Breast epithelium (tissue), 4 donors: ENCODE measurements at regions not wholly inside any gene's neighbourhood (a gene's known extent, or its start where the extent isn't known, plus 50 kb on each side); places are given as distances from the start of the nearest gene placed in this dataset.

ENCODE experiments used
- DNase-seq, 2 donors: peaks; one replicate each; pipeline ENCODE4 v3.0.0-alpha.2; 2019; ENCODE audit warnings: low spot score in 2 of 2
- H3K27ac ChIP-seq, 2 donors: fragments of 200-600 bp; sonication (generic) in 1 of 2; one replicate each; pipeline ENCODE4 v1.5.1; 2016 to 2019; ENCODE audit warnings: mild to moderate bottlenecking in 1 of 2
- H3K27me3 ChIP-seq, 2 donors: fragments of 200-600 bp; sonication (generic) in 1 of 2; one replicate each; pipeline versions ENCODE4 v1.5.1 to v1.6.0; 2017 to 2019; ENCODE audit warnings: control low read depth in 1 of 2, mild to moderate bottlenecking in 1 of 2
- H3K36me3 ChIP-seq: fragments of 200-600 bp; one replicate; pipeline ENCODE4 v1.5.1; 2019
- H3K4me1 ChIP-seq, 2 donors: fragments of 200-600 bp; sonication (generic); one replicate each; pipeline ENCODE4 v1.5.1; 2016 to 2019; ENCODE audit warnings: control low read depth in 1 of 2
- H3K4me3 ChIP-seq, 3 donors: fragments of 200-600 bp; sonication (generic); 1 replicate in 2 of 3; 2 replicates in 1 of 3; pipeline ENCODE4 v1.5.1; 2016 to 2019; ENCODE audit warnings: mild to moderate bottlenecking in 3 of 3, moderate library complexity in 2 of 3
- H3K9me3 ChIP-seq, 2 donors: fragments of 200-600 bp; sonication (generic) in 1 of 2; one replicate each; pipeline ENCODE4 v1.5.1; 2016 to 2019; ENCODE audit warnings: control low read depth in 1 of 2
- POLR2A ChIP-seq: fragments of 450-650 bp; IDR thresholded peaks from one replicate; pipeline ENCODE4 v1.6.1; 2016; ENCODE audit warnings: antibody characterized with exemption, mild to moderate bottlenecking, moderate library complexity
- POLR2AphosphoS5 ChIP-seq, 3 donors: sonication (generic); formaldehyde crosslinking; IDR thresholded peaks; one replicate each; pipeline ENCODE4 v1.6.1; 2017; ENCODE audit warnings: antibody characterized with exemption in 3 of 3
- intact Hi-C: fragments of 100-400 bp; cut with DNase I; formaldehyde crosslinking; loops from one replicate; pipeline ENCODE4 v1.15.1; 2023; ENCODE audit warnings: low total_unique reads
- TF ChIP-seq, protein P1 (sequence below), 3 donors: fragments of 450-650 bp; IDR thresholded peaks; one replicate each; pipeline ENCODE4 v1.5.1; 2016 to 2017; ENCODE audit warnings: antibody characterized with exemption in 3 of 3, mild to moderate bottlenecking in 3 of 3, moderate library complexity in 3 of 3

DNA sequence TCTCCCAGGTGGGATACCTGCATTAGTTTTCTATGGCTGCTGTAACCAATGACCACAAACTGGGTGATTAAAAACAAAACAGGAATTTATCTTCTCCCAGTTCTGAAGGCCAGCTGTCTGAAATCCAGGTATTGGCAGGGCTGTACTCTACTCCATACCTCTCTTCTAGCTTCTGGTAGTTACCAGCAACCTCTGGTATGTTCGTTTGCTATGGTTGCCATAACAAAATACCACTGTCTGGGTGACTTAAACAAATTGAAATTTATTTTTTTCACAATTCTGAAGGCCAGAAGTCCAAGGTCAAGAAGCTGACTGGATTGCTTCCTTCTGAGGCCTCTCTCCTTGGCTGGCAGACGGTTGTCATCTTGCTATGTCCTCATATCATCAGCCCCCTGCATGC is 642.1 kb upstream of the TENM3 start:
- H3K4me1 ChIP-seq = no peaks in the 10 kb centered on the region
- intact Hi-C loops = no loop called here
- no peaks in the 10 kb centered on the region for H3K9me3 ChIP-seq
- no peak for TF ChIP-seq POLR2A
- TF ChIP-seq, protein P1, sequence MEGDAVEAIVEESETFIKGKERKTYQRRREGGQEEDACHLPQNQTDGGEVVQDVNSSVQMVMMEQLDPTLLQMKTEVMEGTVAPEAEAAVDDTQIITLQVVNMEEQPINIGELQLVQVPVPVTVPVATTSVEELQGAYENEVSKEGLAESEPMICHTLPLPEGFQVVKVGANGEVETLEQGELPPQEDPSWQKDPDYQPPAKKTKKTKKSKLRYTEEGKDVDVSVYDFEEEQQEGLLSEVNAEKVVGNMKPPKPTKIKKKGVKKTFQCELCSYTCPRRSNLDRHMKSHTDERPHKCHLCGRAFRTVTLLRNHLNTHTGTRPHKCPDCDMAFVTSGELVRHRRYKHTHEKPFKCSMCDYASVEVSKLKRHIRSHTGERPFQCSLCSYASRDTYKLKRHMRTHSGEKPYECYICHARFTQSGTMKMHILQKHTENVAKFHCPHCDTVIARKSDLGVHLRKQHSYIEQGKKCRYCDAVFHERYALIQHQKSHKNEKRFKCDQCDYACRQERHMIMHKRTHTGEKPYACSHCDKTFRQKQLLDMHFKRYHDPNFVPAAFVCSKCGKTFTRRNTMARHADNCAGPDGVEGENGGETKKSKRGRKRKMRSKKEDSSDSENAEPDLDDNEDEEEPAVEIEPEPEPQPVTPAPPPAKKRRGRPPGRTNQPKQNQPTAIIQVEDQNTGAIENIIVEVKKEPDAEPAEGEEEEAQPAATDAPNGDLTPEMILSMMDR (IDR thresholded peaks at IDR 0.05) = no peak
- no peak for TF ChIP-seq POLR2AphosphoS5 (IDR thresholded peaks at IDR 0.05)
- H3K27ac ChIP-seq = no peak overlapping the region
- H3K27me3 ChIP-seq = no peaks in the 10 kb centered on the region
- no peaks in the 10 kb centered on the region for H3K36me3 ChIP-seq
- no peak for DNase-seq
- no peak overlapping the region for H3K4me3 ChIP-seq

DNA sequence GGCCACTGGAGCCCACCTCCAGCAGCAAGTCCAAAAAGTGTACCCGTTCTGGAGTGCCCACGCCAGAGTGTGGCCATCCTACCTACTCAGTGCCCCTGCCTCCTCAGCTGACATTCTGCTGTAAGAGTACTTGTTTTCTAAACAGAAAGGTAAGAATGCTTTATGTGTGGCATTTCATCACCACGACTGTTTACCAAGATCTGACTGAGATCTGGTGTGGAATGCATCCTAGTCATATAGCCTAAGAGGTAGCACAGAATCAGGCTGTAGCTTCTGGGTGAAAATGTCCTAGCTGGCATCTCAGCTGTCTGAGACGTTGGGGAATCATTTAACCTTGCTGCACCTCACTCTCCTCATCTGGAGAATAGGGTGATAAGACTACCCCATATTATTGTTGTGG is 638.7 kb upstream of the TENM3 start:
- Histone ChIP-seq H3K9me3 (no peaks in the 10 kb centered on the region), H3K27me3 (no peaks in the 10 kb centered on the region), H3K36me3 (no peaks in the 10 kb centered on the region), H3K4me3 (no peak overlapping the region), H3K4me1 (no peaks in the 10 kb centered on the region), H3K27ac (no peak overlapping the region)
- no peak for TF ChIP-seq POLR2AphosphoS5 (IDR thresholded peaks at IDR 0.05)
- TF ChIP-seq, protein P1 (IDR thresholded peaks at IDR 0.05) = no peak
- TF ChIP-seq POLR2A = no peak
- intact Hi-C loops = no loop called here
- no peak for DNase-seq

DNA sequence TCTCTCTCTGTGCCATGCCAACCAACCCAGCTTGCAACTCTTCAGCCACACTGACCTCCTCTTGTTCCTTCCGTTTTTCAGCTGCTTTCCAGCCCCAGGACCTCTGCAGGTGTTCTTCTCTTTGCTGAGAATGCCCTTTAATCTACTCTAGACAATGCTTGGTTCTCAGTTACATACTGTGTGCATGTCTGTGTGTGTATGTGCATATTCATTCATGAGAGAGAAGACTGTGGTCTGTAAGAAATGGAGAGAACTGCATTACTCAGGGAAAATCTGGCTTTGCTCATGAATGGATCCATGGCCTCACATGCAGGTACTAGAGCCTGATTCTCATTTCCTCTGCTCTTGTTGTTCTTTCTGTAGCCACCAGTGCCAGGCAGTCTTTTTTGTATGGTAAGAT is 636.9 kb upstream of the TENM3 start:
- no peaks in the 10 kb centered on the region for H3K36me3 ChIP-seq
- H3K27ac ChIP-seq = no peak overlapping the region
- DNase-seq = no peak
- H3K4me1 ChIP-seq = no peaks in the 10 kb centered on the region
- H3K9me3 ChIP-seq = no peaks in the 10 kb centered on the region
- TF ChIP-seq POLR2AphosphoS5 (IDR thresholded peaks at IDR 0.05) (no peak), POLR2A (no peak)
- intact Hi-C loops = loop anchor here (5.0 kb wide), 1 partner anchor 654 kb away; no protein-coding TSS in a partner anchor
- H3K4me3 ChIP-seq = no peak overlapping the region
- H3K27me3 ChIP-seq = no peaks in the 10 kb centered on the region

DNA sequence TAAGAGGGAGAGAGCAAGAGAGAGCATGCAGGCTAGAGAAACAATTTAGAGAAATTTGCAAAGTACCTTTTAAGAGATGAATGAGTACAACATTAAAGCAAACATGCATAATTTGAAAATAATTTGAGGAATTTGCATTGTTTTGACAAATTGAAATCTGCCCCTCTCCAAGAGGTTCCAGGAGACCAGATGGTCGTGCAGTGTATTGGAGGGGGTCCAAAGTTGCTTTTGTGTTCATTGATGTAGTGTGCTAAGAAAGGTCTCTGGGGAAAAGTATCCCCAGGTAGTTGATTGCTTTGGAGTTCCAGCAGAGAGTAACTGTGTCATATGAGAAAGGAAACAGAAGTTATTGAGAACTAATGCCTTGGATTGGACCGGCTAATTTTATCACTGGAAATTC is 635.0 kb upstream of the TENM3 start:
- intact Hi-C loops = loop anchor here (5.0 kb wide), 1 partner anchor 656 kb away; no protein-coding TSS in a partner anchor

DNA sequence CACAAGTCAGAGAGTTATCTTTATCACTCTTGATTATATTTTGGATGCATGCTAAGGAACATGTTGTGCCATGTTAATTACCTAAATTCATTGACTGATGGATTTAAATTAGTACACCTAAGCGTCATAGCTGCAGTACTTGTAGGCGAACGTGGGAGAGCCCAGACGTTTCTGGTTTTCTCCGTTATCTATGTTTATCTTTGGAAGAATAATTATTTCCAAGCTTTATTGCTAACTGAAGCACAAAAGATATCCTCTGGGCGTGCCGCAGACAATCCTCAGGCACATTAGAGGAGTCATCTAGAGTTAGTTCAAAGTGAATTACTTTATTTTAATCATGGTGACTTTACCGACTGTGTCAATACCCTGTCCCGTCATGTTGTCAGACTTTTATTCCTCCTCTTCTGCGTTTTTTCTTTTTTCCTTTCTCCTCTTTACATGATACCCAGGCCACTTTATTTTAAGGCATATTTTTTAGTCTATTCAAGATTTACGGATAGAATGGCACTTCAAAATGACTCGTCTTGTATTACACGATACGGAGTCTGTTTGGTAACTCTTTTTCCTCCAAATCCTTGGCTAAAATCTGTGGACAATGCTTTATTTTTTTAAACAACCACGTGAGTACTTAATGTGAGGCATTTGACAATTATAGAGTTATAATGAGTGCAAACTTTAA is 632.0 kb upstream of the TENM3 start:
- H3K27ac ChIP-seq = no peak overlapping the region
- no peaks in the 10 kb centered on the region for H3K9me3 ChIP-seq
- no peak for DNase-seq
- no peaks in the 10 kb centered on the region for H3K27me3 ChIP-seq
- TF ChIP-seq, protein P1 (IDR thresholded peaks at IDR 0.05) = no peak
- no peak for TF ChIP-seq POLR2A
- TF ChIP-seq POLR2AphosphoS5 (IDR thresholded peaks at IDR 0.05) = no peak
- H3K4me3 ChIP-seq = no peak overlapping the region
- intact Hi-C loops = no loop called here
- H3K4me1 ChIP-seq = no peaks in the 10 kb centered on the region
- no peaks in the 10 kb centered on the region for H3K36me3 ChIP-seq

More for the DNA sequence above, 635.0 kb upstream of the TENM3 start:
- Histone ChIP-seq H3K27ac (no peak overlapping the region), H3K27me3 (no peaks in the 10 kb centered on the region), H3K4me3 (no peak overlapping the region), H3K4me1 (no peaks in the 10 kb centered on the region), H3K36me3 (no peaks in the 10 kb centered on the region), H3K9me3 (no peaks in the 10 kb centered on the region)
- TF ChIP-seq, protein P1 (IDR thresholded peaks at IDR 0.05) = no peak
- TF ChIP-seq POLR2AphosphoS5 (IDR thresholded peaks at IDR 0.05) (no peak), POLR2A (no peak)
- no peak for DNase-seq
